T-helper 22 cell (primary cell): ENCODE measurements at regions not wholly inside any gene's neighbourhood (a gene's known extent, or its start where the extent isn't known, plus 50 kb on each side); places are given as distances from the start of the nearest gene placed in this dataset.
A peak's percentile ranks its signal among the peaks of the same experiment; 100 is the strongest.

Source experiments
- DNase-seq: peaks from one replicate; pipeline ENCODE4 v3.0.0-alpha.2; 2020; ENCODE audit warnings: low read depth

GRCh38 chr14:65794674-65795279 lies 382.2 kb downstream of the FUT8 start:
- no peak for DNase-seq

DNA sequence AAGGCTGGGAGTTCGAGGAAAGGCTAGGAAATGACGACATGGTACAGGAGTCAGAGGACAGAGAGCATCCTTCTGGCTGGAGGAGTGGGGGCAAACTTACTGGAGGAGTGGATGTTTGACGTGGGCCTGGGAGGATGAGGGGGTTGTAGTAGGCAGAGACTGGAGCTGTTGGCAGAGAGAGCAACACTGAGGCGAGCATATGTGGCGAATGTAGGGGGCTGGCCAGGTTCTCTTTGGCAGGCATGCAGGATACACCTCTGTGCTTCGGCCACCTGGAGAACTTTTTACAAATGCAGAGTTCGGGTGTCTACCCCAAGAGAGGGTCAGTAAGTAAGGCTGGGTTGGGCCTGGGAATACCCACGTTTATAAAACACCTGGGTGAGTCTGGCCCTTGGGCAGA lies 385.7 kb downstream of the FUT8 start:
- DNase-seq: no peak

DNA sequence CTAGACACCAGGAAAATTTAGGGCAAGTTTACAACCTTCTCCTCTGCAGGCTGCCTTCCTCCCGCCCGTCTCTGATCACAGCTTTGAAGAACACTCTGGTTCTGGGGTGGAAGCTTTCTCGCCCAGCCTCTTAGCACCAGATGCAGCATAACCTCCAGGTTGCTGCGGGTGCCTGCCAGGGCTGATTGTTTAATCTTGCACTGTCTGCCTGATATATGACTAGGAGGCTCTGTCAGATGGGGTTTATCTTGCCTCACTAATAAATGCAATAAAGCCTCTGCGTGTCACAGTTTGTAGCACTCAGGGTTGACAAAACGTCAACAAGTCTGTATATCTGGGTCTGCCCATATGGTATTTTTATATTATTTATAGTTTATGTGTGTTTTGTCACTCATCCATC lies 388.2 kb downstream of the FUT8 start:
- no peak for DNase-seq

GRCh38 chr14:65802196-65802595 lies 389.7 kb downstream of the FUT8 start:
- DNase-seq: no peak

GRCh38 chr14:65803885-65804284 lies 391.4 kb downstream of the FUT8 start:
- DNase-seq: no peak

DNA sequence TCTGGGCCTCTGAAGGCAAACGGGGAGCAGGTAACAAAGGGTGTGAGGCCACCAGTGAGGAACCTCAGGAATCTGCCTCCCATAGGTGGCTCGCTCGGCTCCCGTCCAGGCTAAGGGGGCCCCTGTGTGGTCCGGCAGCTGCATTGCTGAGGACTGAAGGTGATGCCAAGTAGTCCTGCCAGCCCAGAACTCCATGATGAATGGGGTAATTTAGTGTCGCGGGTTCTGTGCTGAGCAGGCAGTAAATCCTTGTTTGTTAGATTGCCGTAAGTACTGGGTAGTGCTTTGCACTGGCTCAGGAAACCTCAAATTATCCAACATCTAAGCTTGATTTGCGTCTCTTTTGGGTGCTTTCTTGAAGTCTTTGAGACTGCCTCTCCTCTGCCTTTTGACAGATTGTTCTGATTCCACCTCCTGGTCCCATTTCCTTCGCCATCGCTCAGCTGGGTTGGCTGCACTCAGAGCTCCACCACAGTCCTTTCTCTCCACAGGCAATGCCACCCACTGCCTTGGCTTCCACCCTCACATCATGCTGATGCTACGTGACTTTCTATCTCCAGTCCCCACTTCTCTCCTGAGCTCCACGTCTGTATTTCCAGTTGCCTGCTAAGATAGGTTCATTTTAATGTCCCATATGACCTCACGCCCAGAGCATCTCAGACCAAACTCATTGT lies 392.0 kb downstream of the FUT8 start:
- DNase-seq: no peak

- DNase-seq: no peak
Measured at GRCh38 chr14:65805113-65805473, 392.6 kb downstream of the FUT8 start.

GRCh38 chr14:65808390-65808789 lies 395.9 kb downstream of the FUT8 start:
- DNase-seq: no peak

DNA sequence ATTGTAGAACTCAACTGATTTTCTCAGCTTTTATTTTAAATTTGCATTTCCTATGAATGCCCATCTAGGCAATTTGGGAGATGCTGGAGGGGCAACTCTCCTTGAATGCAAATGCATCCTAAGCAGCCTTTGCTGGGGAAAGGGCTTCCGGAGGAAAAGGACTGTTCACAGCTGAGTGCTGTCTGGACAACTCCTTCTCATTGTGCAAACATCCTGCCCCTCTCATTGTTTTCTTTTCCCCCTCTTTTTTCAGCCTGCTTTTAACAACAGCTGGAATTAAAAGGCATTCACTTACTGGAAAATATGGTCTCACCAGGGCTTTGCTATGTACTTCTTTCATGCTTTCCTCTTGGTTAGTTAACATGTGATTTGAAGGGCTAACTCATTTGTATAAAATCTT lies 397.8 kb downstream of the FUT8 start:
- no peak for DNase-seq

DNA sequence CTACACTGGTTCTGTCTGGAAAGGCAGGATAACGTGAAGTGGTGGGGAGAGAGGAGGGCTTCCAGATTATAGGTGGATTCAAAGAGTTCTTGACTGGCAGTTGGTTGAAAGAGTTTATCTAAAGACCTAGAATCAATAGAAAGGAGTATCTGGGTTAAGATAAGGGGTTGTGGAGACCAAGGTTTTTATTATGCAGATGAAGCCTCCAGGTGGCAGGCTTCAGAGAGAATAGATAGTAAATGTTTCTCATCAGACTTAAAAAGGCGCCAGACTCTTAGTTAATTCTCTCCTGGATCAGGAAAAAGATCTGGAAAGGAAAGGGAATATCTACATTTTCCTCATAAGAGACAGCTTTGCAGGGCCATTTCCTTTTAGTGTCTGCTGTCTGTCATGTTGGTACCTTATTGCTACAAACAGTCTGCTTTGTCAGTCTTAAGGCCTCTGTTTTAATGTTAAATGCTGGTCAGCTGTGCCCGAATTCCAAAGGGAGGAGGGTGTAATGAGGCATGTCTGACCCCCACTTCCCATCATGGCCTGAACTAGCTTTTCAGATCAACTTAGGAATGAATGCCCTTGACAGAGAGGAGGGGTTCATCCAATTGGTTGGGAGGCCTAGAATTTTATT lies 401.3 kb downstream of the FUT8 start:
- DNase-seq: no peak

- no peak for DNase-seq
Measured at GRCh38 chr14:65815127-65815526, 402.6 kb downstream of the FUT8 start.

DNA sequence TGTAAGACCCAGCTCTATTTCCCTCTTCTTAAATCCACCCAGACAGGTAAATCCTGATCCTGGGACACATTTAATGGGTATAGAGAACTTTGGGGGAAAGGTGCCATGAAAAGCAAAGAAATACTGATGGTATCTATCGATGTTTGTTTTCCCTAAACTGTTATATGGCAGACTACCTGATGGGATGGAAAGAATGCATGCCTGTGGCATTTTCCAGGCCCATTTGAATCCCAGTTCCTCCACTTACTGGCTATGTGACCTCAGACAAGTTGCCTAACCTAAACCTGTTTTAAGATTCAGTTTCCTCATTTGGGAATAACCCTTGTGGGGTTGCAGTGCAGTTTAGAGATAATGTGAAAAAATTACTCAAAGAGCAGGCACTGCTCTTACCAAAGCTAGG lies 404.5 kb downstream of the FUT8 start:
- DNase-seq: no peak

- no peak for DNase-seq
Measured at GRCh38 chr14:65819569-65819968, 407.0 kb downstream of the FUT8 start.

GRCh38 chr14:65821224-65821753 lies 408.8 kb downstream of the FUT8 start:
- DNase-seq: no peak

- peak; percentile 20 for DNase-seq
Measured at GRCh38 chr14:65824285-65824977, 411.9 kb downstream of the FUT8 start.

- DNase-seq: no peak
Measured at GRCh38 chr14:65824978-65825299, 412.4 kb downstream of the FUT8 start.

GRCh38 chr14:65826946-65827345 lies 414.4 kb downstream of the FUT8 start:
- no peak for DNase-seq

GRCh38 chr14:65827520-65827919 lies 415.0 kb downstream of the FUT8 start:
- no peak for DNase-seq

DNA sequence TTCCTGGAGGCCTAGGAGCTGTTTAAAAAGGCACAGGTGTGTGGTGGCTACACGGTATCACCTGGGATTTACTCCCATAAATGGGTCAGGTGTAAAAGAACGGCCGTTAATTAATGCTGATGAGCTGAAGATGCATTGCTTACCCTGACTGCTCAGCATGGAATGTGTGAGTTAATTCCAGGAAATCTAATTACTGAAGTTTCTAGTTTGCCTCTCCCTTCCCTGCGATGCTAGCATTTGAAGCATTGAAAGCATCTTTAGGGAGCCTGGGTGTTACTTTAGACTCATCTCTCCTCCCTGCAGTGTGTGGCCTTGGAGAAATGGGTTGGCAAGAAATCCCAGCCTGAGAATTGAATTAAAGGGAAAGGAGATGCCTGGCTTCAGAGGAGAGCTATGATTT lies 415.9 kb downstream of the FUT8 start:
- DNase-seq: no peak

DNA sequence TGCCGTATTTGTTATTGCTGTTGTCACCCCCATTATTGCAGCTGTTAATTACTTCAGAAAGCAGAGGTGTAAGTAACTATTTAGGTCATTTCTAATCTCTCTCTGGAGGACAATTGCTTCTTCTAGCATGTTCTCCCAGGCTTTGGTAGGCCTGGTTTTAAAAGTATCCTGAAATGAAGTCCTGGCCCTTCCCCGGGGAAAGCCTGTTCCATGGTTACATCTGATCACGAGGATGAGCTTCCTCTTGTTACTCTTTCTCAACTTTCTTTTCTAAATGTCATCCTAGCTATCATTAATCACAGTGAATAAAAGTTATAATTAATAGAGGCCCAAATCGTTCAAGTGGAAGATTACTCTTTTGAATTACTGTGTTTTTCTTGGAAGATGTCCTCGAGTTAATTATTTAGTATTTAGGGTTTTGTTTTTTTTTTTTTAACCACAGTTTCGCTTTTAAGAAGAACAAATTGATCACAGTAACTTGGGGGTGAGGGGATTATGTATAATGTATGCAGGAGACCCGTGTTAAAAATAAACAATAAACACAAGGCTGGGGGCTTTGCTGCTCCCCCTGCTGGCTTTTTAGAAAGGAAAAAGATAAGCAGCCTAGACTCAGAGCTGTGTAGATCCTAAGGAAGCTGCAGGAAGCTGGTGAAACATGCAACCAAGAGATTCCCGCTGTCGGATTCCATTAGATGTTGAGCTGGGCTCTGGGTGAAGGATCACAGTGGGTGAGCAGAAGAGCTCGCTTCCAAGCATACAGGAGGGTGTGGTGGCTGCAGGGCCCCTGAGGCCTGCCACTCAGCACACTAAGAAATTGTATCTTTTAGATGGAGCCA lies 420.1 kb downstream of the FUT8 start:
- DNase-seq: no peak

DNA sequence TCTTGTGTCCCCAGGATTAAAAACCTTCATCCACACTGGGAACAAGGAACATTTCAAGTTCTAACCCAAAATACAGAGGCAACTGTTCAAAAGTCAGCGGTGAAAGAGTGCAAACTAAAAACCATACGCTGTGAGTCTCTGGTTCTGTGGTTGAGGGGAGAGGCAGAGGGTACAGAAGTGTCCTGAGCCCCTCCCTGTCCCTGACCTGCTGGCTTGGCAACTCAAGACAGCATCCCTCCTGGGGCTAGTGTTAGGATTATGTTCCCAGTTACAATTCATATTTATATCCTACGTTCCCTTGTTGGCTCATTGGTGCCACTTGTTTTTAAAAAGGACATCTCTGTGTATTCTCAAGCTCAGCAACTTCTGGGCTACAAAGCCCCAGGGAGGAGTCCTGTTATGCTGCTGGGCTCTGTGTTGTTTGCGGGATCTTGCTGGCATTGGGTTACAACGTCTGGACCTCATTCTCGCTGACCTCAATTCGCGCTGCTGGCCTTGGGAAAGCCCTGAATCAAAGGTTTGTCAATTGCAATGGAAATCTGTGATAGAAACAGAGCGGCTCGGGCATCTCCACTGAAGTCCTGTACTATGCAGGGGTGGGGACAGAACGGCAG lies 420.8 kb downstream of the FUT8 start:
- DNase-seq: no peak

DNA sequence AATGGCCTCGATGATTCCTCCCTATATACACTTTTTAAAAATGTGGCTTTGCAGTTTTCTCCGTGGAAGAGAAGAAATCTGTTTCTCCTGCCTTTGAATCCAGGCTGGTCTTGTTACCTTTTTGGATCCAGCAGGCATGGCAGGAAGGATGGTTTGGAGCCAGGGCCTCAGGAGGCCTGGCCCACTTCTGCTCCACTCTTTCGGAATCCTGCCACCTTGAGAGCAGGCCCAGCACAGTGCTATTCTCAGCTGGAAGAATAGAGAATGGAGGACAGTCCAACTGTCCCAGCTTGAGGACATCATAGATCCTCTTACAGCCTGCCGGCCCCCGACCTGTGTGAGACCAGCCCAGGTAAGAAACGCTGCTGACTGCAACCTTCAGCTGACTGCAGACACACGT lies 421.5 kb downstream of the FUT8 start:
- DNase-seq: no peak
